BJ (cell line): ENCODE measurements at regions not wholly inside any gene's neighbourhood (a gene's known extent, or its start where the extent isn't known, plus 50 kb on each side); places are given as distances from the start of the nearest gene placed in this dataset.
A peak's percentile ranks its signal among the peaks of the same experiment; 100 is the strongest.

Experiments
- CTCF ChIA-PET: fragments of 350-600 bp; formaldehyde crosslinking; extraction: SDS; loops from one replicate; lab custom pipeline; 2021; ENCODE audit warnings: antibody characterized with exemption, inconsistent platforms; lab: Yijun Ruan, JAX
- POLR2A ChIA-PET: fragments of 300-600 bp; sonication (Branson Sonifier 250); formaldehyde crosslinking; extraction: SDS; loops from one replicate; lab custom pipeline; 2021; ENCODE audit warnings: antibody characterized with exemption; lab: Charles Lee
- DNase-seq: peaks from one replicate; pipeline ENCODE4 v3.0.0-alpha.2; 2011; ENCODE audit warnings: low read depth
- H3K27me3 ChIP-seq: 2 replicates; pipeline ENCODE4 v1.6.0; 2011; ENCODE audit warnings: low read length; ENCODE audit not compliant: control insufficient read depth, insufficient read depth
- H3K36me3 ChIP-seq: 2 replicates; pipeline ENCODE4 v1.5.1; 2011; ENCODE audit warnings: low read length; ENCODE audit not compliant: control insufficient read depth, insufficient read depth
- H3K4me3 ChIP-seq: 2 replicates; pipeline ENCODE4 v1.5.1; 2011; ENCODE audit warnings: low read depth, mild to moderate bottlenecking, control low read depth, low read length
- CTCF ChIP-seq: IDR thresholded peaks from 2 replicates; pipeline ENCODE4 v1.5.1; 2011; ENCODE audit warnings: low read depth, mild to moderate bottlenecking, control low read depth, inconsistent platforms, low read length, moderate library complexity; ENCODE audit not compliant: insufficient read depth

- Histone ChIP-seq H3K4me3 (no peak overlapping the region), H3K27me3 (no peaks in the 10 kb centered on the region), H3K36me3 (no peaks in the 10 kb centered on the region)
- ChIA-PET CTCF (interaction anchor here (1.1 to 1.2 kb wide), 2 partner anchors 12 to 14 kb away, joined by 3 read pairs; no protein-coding TSS in a partner anchor), POLR2A (interaction anchor here (0.5 kb wide), 1 partner anchor 313 kb away, joined by 4 read pairs; no protein-coding TSS in a partner anchor)
- peak; percentile 32 for DNase-seq
- TF ChIP-seq CTCF = no peak
These were observed 329.7 kb downstream of the NDFIP2 start for GRCh38 chr13:79810669-79811068.

- ChIA-PET CTCF (no interaction called here), POLR2A (interaction anchor here (0.5 to 0.6 kb wide), 2 partner anchors 30 to 313 kb away, joined by 4 to 5 read pairs; no protein-coding TSS in a partner anchor)
- H3K4me3 ChIP-seq = no peak overlapping the region
- H3K27me3 ChIP-seq = no peaks in the 10 kb centered on the region
- no peak for DNase-seq
- H3K36me3 ChIP-seq = no peaks in the 10 kb centered on the region
- no peak for TF ChIP-seq CTCF
These were observed 329.1 kb downstream of the NDFIP2 start for GRCh38 chr13:79810018-79810417.

GRCh38 chr13:79808475-79808874, 327.5 kb downstream of the NDFIP2 start:
- TF ChIP-seq CTCF = no peak
- POLR2A ChIA-PET = no interaction called here
- no peaks in the 10 kb centered on the region for H3K27me3 ChIP-seq
- H3K4me3 ChIP-seq = no peak overlapping the region
- DNase-seq = no peak
- no peaks in the 10 kb centered on the region for H3K36me3 ChIP-seq
- CTCF ChIA-PET = interaction anchor here (2.0 kb wide), 2 partner anchors 10 to 535 kb away, joined by 4 to 8 read pairs; no protein-coding TSS in a partner anchor

GRCh38 chr13:79807554-79807953, 326.6 kb downstream of the NDFIP2 start:
- POLR2A ChIA-PET = no interaction called here
- TF ChIP-seq CTCF = no peak
- no peaks in the 10 kb centered on the region for H3K36me3 ChIP-seq
- CTCF ChIA-PET = interaction anchor here (2.0 kb wide), 2 partner anchors 9 to 535 kb away, joined by 4 to 8 read pairs; no protein-coding TSS in a partner anchor
- H3K27me3 ChIP-seq = no peaks in the 10 kb centered on the region
- no peak overlapping the region for H3K4me3 ChIP-seq
- DNase-seq = no peak

- DNase-seq = no peak
- Histone ChIP-seq H3K27me3 (no peaks in the 10 kb centered on the region), H3K36me3 (no peaks in the 10 kb centered on the region), H3K4me3 (no peak overlapping the region)
- POLR2A ChIA-PET = no interaction called here
- TF ChIP-seq CTCF = no peak
- CTCF ChIA-PET = no interaction called here
These were observed 325.9 kb downstream of the NDFIP2 start for GRCh38 chr13:79806821-79807220.
